Body of pancreas (tissue), 4 donors: ENCODE measurements at regions not wholly inside any gene's neighbourhood (a gene's known extent, or its start where the extent isn't known, plus 50 kb on each side); places are given as distances from the start of the nearest gene placed in this dataset.

Source experiments
- POLR2A ChIP-seq, 3 donors: fragments of 450-650 bp; IDR thresholded peaks; one replicate each; pipeline ENCODE4 v1.6.1; 2016; ENCODE audit warnings: antibody characterized with exemption in 3 of 3, mild to moderate bottlenecking in 2 of 3
- TF ChIP-seq, protein P1 (sequence below), 7 experiments: fragments of 450-650 bp in 4 of 7; fragments of 200-600 bp in 3 of 7; sonication (generic) in 3 of 7; IDR thresholded peaks; one replicate each; pipeline ENCODE4 v1.5.1; 2016 to 2019; ENCODE audit warnings: antibody characterized with exemption in 7 of 7

GRCh38 chr2:103773884-103774283 is 1012.1 kb downstream of the TMEM182 start:
- TF ChIP-seq, protein P1, sequence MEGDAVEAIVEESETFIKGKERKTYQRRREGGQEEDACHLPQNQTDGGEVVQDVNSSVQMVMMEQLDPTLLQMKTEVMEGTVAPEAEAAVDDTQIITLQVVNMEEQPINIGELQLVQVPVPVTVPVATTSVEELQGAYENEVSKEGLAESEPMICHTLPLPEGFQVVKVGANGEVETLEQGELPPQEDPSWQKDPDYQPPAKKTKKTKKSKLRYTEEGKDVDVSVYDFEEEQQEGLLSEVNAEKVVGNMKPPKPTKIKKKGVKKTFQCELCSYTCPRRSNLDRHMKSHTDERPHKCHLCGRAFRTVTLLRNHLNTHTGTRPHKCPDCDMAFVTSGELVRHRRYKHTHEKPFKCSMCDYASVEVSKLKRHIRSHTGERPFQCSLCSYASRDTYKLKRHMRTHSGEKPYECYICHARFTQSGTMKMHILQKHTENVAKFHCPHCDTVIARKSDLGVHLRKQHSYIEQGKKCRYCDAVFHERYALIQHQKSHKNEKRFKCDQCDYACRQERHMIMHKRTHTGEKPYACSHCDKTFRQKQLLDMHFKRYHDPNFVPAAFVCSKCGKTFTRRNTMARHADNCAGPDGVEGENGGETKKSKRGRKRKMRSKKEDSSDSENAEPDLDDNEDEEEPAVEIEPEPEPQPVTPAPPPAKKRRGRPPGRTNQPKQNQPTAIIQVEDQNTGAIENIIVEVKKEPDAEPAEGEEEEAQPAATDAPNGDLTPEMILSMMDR (IDR thresholded peaks at IDR 0.05), result no peak
- no peak for TF ChIP-seq POLR2A (IDR thresholded peaks at IDR 0.05)
